Parathyroid adenoma (tissue), 2 donors: ENCODE measurements at regions not wholly inside any gene's neighbourhood (a gene's known extent, or its start where the extent isn't known, plus 50 kb on each side); places are given as distances from the start of the nearest gene placed in this dataset.
"Not testable (repeated sequence)": the region's sequence is repeated elsewhere in the genome, so short reads cannot be mapped to it uniquely, and the experiment has no call there.

Source experiments
- H2AFZ ChIP-seq: fragments of 300-600 bp; sonication (generic); one replicate; pipeline ENCODE4 v1.7.0; 2017; ENCODE audit warnings: antibody characterized with exemption, mild to moderate bottlenecking
- H3K27ac ChIP-seq: fragments of 300-600 bp; sonication (generic); one replicate; pipeline ENCODE4 v1.7.0; 2017
- H3K27me3 ChIP-seq: fragments of 300-600 bp; sonication (generic); one replicate; pipeline ENCODE4 v1.7.0; 2017; ENCODE audit warnings: low read length; ENCODE audit not compliant: control insufficient read depth, insufficient read depth
- H3K36me3 ChIP-seq: fragments of 300-600 bp; sonication (generic); one replicate; pipeline ENCODE4 v1.7.0; 2017; ENCODE audit warnings: low read length; ENCODE audit not compliant: control insufficient read depth, insufficient read depth
- H3K4me1 ChIP-seq: fragments of 300-600 bp; sonication (generic); one replicate; pipeline ENCODE4 v1.7.0; 2017; ENCODE audit warnings: control low read depth
- H3K4me2 ChIP-seq: fragments of 300-600 bp; sonication (generic); one replicate; pipeline ENCODE4 v1.7.0; 2017; ENCODE audit warnings: low read length
- H3K4me3 ChIP-seq: fragments of 300-600 bp; sonication (generic); one replicate; pipeline ENCODE4 v1.7.0; 2017; ENCODE audit warnings: low read depth, low read length
- H3K79me2 ChIP-seq: fragments of 300-600 bp; sonication (generic); one replicate; pipeline ENCODE4 v1.7.0; 2017; ENCODE audit warnings: control low read depth
- H3K9ac ChIP-seq: fragments of 300-600 bp; sonication (generic); one replicate; pipeline ENCODE4 v1.7.0; 2017; ENCODE audit warnings: mild to moderate bottlenecking
- H3K9me3 ChIP-seq: fragments of 300-600 bp; sonication (generic); one replicate; pipeline ENCODE4 v1.7.0; 2017; ENCODE audit warnings: low read length; ENCODE audit not compliant: control insufficient read depth
- TF ChIP-seq, protein P1 (sequence below): fragments of 300-600 bp; sonication (generic); IDR thresholded peaks from one replicate; pipeline ENCODE4 v1.7.0; 2017; ENCODE audit warnings: antibody characterized with exemption, mild to moderate bottlenecking
- donor health status: primary hyperparathyroidism.

DNA sequence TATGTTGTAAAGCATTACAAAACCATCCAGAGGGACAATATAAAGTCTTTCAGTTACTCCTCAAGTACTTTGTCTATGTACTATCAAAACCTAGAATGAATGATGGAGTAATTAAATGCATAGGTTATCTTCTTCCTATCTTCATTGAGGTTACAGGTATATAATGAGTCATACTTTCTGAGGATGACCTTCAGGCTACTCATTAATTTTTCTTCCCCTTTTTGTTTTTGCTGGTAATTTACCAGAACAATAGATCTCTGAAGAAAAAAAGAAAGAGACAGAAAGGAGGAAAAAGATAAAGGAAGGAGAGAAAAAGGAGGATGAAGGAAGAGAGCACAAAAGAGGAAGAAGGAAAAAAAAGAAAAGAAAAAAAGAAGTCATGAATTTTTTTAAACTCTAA lies 398.4 kb downstream of the TBC1D32 start:
- H3K27me3 ChIP-seq: no peaks in the 10 kb centered on the region
- no peaks in the 10 kb centered on the region for H3K4me1 ChIP-seq
- no peak overlapping the region for H3K9ac ChIP-seq
- H3K4me3 ChIP-seq: no peak overlapping the region
- TF ChIP-seq, protein P1, sequence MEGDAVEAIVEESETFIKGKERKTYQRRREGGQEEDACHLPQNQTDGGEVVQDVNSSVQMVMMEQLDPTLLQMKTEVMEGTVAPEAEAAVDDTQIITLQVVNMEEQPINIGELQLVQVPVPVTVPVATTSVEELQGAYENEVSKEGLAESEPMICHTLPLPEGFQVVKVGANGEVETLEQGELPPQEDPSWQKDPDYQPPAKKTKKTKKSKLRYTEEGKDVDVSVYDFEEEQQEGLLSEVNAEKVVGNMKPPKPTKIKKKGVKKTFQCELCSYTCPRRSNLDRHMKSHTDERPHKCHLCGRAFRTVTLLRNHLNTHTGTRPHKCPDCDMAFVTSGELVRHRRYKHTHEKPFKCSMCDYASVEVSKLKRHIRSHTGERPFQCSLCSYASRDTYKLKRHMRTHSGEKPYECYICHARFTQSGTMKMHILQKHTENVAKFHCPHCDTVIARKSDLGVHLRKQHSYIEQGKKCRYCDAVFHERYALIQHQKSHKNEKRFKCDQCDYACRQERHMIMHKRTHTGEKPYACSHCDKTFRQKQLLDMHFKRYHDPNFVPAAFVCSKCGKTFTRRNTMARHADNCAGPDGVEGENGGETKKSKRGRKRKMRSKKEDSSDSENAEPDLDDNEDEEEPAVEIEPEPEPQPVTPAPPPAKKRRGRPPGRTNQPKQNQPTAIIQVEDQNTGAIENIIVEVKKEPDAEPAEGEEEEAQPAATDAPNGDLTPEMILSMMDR: no peak
- no peak overlapping the region for H3K27ac ChIP-seq
- no peaks in the 10 kb centered on the region for H3K36me3 ChIP-seq
- H2AFZ ChIP-seq: no peak overlapping the region
- H3K9me3 ChIP-seq: peaks cover 2% of the 10 kb centered on the region
- H3K4me2 ChIP-seq: no peak overlapping the region
- no peaks in the 10 kb centered on the region for H3K79me2 ChIP-seq

- H3K4me2 ChIP-seq: no peak overlapping the region
- H3K9ac ChIP-seq: no peak overlapping the region
- H3K4me3 ChIP-seq: no peak overlapping the region
- no peaks in the 10 kb centered on the region for H3K79me2 ChIP-seq
- no peaks in the 10 kb centered on the region for H3K4me1 ChIP-seq
- no peaks in the 10 kb centered on the region for H3K36me3 ChIP-seq
- H3K27ac ChIP-seq: no peak overlapping the region
- no peaks in the 10 kb centered on the region for H3K27me3 ChIP-seq
- H2AFZ ChIP-seq: no peak overlapping the region
- TF ChIP-seq, protein P1: no peak
- peaks cover 2% of the 10 kb centered on the region for H3K9me3 ChIP-seq
These were observed 399.3 kb downstream of the TBC1D32 start for GRCh38 chr6:120935016-120935415.

GRCh38 chr6:120931520-120932180 lies 402.6 kb downstream of the TBC1D32 start:
- not testable (repeated sequence) for H3K9me3 ChIP-seq, H3K36me3 ChIP-seq, H3K27ac ChIP-seq, H3K27me3 ChIP-seq, H3K4me3 ChIP-seq, H2AFZ ChIP-seq, H3K79me2 ChIP-seq, H3K4me2 ChIP-seq, H3K4me1 ChIP-seq, H3K9ac ChIP-seq

GRCh38 chr6:120930500-120930899 lies 403.8 kb downstream of the TBC1D32 start:
- not testable (repeated sequence) for H3K27me3 ChIP-seq, H3K4me1 ChIP-seq, H3K79me2 ChIP-seq, H3K27ac ChIP-seq, H3K9ac ChIP-seq, H3K4me2 ChIP-seq, H3K36me3 ChIP-seq, H3K4me3 ChIP-seq, H2AFZ ChIP-seq, H3K9me3 ChIP-seq

- H3K36me3 ChIP-seq: no peaks in the 10 kb centered on the region
- no peaks in the 10 kb centered on the region for H3K9me3 ChIP-seq
- H3K9ac ChIP-seq: no peak overlapping the region
- no peak overlapping the region for H2AFZ ChIP-seq
- no peak overlapping the region for H3K27ac ChIP-seq
- no peaks in the 10 kb centered on the region for H3K79me2 ChIP-seq
- no peak overlapping the region for H3K4me3 ChIP-seq
- no peak overlapping the region for H3K4me2 ChIP-seq
- no peaks in the 10 kb centered on the region for H3K4me1 ChIP-seq
- no peaks in the 10 kb centered on the region for H3K27me3 ChIP-seq
- TF ChIP-seq, protein P1: no peak
These were observed 410.1 kb downstream of the TBC1D32 start for GRCh38 chr6:120924214-120924613.

DNA sequence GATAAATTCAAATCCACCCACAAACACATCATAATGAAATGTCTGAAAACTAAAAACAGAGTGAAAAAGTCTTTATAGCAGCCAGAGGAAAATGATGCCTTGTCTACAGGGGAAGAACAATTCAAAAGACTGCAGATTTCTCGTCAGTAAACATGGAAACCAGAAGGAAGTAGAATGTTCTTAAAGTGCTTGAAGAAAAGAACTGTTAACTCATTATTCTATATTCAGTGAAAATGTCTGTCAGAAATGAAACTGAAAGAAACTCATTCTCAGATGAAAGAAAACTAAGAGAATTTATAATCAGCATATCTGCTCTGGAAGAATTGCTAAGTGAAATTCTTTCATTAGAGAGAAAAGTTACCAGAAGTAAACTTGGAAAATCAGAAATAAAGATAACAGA lies 416.1 kb downstream of the TBC1D32 start:
- H3K4me2 ChIP-seq: no peak overlapping the region
- TF ChIP-seq, protein P1: no peak
- H3K9me3 ChIP-seq: no peaks in the 10 kb centered on the region
- H3K79me2 ChIP-seq: no peaks in the 10 kb centered on the region
- H3K27ac ChIP-seq: no peak overlapping the region
- H3K9ac ChIP-seq: no peak overlapping the region
- H3K36me3 ChIP-seq: no peaks in the 10 kb centered on the region
- H2AFZ ChIP-seq: no peak overlapping the region
- H3K27me3 ChIP-seq: no peaks in the 10 kb centered on the region
- H3K4me1 ChIP-seq: no peaks in the 10 kb centered on the region
- H3K4me3 ChIP-seq: no peak overlapping the region
